Limb (tissue), 2 donors: ENCODE measurements at regions not wholly inside any gene's neighbourhood (a gene's known extent, or its start where the extent isn't known, plus 50 kb on each side); places are given as distances from the start of the nearest gene placed in this dataset.

Experiments
- DNase-seq, 2 donors: peaks; one replicate each; pipeline ENCODE4 v3.0.0-alpha.2; 2016; ENCODE audit errors: extremely low spot score in 2 of 2

GRCh38 chr14:104510794-104511611, 68.6 kb upstream of the C14orf180 start:
- DNase-seq = no peak

GRCh38 chr14:104512061-104512460, 67.5 kb upstream of the C14orf180 start:
- no peak for DNase-seq

- DNase-seq = no peak
These were observed 66.6 kb upstream of the C14orf180 start for GRCh38 chr14:104512771-104513640.

DNA sequence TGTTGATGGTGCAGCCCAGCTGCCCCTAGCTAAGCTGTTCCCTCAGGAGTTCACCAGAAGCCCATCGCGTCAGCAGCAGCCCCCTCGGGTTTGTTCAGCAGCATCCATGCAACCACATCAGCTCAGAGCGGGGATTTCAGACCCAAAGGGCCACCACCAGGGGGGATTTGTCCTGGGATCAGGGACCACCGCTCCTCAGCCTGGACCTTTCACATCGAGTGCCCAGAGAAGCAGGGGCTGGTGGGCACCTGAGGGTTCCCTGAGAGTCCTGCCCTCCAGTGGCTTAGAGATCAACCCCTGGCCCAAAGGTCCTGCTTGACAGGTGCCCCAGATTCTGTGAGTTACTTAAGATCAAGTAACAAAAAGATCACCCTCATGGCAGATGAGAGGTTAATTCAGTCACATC, 65.9 kb upstream of the C14orf180 start:
- DNase-seq = no peak

DNA sequence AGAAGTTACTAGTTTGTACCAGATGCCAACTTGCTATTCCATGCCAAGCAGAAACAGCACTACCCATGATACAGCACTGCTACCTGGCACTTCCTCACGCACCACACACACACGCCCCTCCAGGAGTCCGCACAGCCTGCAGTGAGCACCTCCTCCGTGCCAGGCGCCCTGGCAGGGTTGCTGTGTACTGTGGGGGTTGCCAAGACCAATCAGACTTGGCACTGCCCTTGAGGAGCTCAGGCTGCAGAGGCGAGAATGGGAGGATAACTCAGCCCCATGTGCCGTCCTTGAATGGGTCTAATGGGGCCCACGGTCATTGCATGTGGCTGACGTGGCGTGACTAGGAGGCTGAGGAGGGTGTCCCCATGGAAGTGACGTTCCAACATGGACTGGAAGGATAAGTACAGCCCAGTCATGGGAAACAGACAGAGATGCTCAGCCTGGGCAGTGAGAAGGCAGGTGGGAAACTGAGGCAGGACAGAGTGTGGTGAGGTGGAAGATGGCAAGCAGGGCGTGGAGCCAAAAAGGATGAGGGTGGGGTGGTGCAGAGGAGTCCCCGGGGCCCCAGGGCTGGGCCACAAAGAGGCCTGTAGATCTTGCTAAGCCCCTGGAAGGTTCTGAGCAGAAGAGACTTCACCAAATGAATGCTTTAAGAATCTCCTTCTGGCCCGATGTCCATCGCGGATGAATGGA, 65.3 kb upstream of the C14orf180 start:
- DNase-seq = no peak

GRCh38 chr14:104515059-104515810, 64.3 kb upstream of the C14orf180 start:
- no peak for DNase-seq

- no peak for DNase-seq
These were observed 63.5 kb upstream of the C14orf180 start for GRCh38 chr14:104515811-104516780.

DNA sequence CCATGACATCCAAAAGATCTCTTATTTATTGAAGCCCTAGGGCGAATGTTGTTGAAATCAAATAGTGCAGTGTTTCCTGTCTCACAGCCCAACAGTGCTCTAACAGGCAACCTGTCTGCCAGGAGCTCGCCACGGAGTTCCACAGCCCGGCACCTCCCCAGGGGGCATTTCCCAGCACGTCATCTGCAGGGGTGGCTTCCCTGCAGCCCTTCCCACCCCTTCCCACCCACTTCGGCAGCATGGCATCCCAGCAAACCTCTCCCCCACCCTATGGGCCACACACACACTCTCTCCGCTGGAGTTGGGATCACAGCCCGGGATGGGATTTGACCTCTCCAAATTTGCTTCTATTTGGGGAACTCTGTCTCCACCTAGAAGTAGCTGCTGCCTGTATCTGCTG, 62.7 kb upstream of the C14orf180 start:
- no peak for DNase-seq

DNA sequence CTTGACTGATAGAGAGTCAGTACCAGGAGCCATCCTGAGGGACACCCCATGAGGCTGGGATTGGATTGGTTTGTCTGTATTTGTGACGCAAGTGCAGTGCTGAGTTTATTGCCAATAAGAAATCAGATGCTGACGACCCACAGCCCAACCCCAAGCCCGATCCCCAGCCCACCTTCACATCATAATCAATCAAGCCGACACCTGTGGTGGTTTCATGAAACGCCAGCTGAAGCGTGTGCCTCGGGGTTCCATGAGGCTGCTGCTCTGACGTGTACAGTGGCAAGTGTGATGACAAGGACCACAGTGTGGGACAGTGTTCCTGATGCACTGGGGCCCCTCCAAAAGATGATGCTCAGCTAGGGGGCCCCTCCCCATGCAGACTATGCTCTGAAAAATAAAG, 62.1 kb upstream of the C14orf180 start:
- DNase-seq = no peak

DNA sequence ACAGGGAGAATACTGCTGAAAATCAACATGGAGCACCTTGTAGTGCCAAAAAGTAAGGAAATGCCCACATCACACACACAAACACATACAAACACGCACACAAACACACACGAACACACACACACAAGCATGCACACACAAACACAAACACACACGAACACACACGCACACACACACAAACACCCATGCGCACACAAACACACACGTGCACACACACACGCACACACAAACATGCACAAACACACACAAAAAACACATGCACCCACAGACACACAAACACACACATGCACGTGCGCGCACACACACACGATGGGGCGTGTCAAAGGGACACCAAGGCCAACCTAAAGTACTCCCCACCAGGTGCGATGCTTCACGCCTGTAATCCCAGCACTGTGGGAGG, 61.7 kb upstream of the C14orf180 start:
- no peak for DNase-seq

- no peak for DNase-seq
These were observed 60.8 kb upstream of the C14orf180 start for GRCh38 chr14:104518659-104519350.

DNA sequence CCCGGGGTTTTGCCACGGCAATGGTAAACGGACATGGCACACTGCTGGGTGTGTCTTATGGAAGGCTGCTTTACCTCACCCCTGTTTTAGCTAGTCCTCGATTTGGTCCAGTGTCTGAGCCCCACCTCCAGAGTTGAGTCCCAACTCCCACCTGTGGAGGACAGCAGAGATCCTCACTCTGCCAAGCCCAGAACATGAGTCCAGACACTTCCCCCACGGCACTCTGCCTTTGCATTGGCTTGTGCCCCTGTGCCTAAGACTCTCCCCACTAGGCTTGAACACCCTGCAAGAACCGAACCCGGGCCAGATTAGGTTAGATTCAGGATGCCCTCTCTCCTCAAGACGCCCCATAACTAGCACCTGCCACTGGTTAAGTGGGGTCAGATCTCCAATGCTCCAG, 59.8 kb upstream of the C14orf180 start:
- no peak for DNase-seq

DNA sequence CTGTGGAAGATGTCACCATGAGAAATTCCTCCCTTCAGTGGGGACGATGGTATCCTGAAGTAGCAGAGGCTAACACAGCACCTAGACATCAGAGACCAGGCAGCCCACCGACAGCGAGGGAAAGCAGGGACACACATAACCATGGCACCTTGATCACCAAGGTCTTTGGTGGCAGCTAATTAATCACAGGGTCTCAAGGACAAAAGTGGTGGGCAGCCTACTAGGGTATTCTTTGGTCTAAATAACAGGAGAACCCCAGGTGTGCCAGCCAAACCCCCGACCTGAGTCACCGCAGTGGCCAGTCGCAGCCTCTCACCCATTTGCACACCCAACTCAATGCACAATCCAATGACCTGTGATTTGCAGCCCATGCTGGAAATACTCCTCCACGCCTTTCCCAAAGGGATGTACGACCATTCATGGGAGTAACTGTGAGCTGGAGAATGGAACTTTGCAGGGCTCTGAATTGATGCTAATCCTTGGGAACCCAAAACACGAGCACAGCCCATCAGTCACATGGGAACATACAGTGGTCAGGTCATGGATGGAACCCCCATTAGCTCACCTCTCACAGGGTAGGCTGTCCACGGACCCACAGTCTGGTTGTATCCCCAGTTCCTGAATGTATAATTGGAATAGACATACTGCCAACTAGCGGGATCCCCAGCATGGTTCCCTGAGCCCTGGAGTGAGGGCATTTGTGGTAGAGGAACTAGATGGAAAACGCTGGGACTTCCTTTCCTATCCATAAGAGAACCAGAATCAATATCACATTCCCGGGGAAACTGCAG, 58.7 kb upstream of the C14orf180 start:
- DNase-seq = no peak

GRCh38 chr14:104521816-104522745, 57.5 kb upstream of the C14orf180 start:
- no peak for DNase-seq

- no peak for DNase-seq
These were observed 56.5 kb upstream of the C14orf180 start for GRCh38 chr14:104522926-104523545.

DNA sequence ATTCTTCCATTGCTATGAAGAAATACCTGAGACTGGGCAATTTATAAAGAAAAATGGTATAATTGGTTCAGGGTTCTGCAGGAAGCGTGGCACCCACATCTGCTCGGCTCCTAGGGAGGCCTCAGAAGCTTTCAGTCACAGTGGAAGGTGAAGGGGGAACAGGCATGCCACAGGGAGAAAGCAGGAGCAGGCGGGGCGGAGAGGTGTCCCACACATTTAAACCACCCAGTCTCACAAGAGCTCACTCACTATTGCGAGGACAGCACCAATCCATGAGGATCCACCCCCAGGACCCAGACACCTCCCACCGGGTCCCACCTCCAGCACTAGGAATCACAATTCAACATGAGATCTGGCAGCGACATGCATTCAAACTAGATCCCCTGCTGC, 56.0 kb upstream of the C14orf180 start:
- DNase-seq = no peak

- DNase-seq = no peak
These were observed 54.8 kb upstream of the C14orf180 start for GRCh38 chr14:104524726-104525125.
